Middle frontal gyrus (tissue), 1 donor: ENCODE measurements at regions not wholly inside any gene's neighbourhood (a gene's known extent, or its start where the extent isn't known, plus 50 kb on each side); places are given as distances from the start of the nearest gene placed in this dataset.

ENCODE experiments used
- DNase-seq: peaks from one replicate; pipeline ENCODE4 v3.0.0-alpha.2; 2015; ENCODE audit warnings: low spot score; ENCODE audit errors: extremely low spot score

GRCh38 chr15:77685082-77685815, 52.5 kb upstream of the LINGO1 start:
- DNase-seq: no peak

- DNase-seq: no peak
These were observed 51.8 kb upstream of the LINGO1 start for GRCh38 chr15:77684341-77685081.

GRCh38 chr15:77682564-77682963, 49.9 kb upstream of the LINGO1 start:
- no peak for DNase-seq
